Activated gamma-delta T cell treated with Interleukin-2 at 50 U/mL for 16 hours (primary cell): ENCODE measurements at regions not wholly inside any gene's neighbourhood (a gene's known extent, or its start where the extent isn't known, plus 50 kb on each side); places are given as distances from the start of the nearest gene placed in this dataset.
"Not testable (repeated sequence)": the region's sequence is repeated elsewhere in the genome, so short reads cannot be mapped to it uniquely, and the experiment has no call there.

Experiments used
- DNase-seq: peaks from one replicate; pipeline ENCODE4 v3.0.0-alpha.2; 2020

DNA sequence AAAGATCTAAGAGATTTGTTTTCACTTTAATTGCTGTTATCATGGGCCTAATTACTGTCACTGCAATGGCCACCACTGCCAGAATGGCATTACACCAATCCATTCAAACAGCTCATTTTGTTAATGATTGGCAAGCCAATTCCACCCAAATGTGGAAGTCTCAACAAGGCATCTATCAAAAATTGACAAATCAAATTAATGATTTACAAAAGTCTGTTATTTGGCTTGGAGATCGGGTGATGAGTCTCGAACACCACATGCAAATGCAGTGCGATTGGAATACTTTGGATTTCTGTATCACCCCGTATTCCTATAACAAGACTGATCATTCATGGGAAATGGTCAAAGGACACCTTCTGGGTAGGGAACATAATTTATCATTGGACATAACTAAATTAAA is 568.7 kb upstream of the PTGER4 start:
- DNase-seq = not testable (repeated sequence)

DNA sequence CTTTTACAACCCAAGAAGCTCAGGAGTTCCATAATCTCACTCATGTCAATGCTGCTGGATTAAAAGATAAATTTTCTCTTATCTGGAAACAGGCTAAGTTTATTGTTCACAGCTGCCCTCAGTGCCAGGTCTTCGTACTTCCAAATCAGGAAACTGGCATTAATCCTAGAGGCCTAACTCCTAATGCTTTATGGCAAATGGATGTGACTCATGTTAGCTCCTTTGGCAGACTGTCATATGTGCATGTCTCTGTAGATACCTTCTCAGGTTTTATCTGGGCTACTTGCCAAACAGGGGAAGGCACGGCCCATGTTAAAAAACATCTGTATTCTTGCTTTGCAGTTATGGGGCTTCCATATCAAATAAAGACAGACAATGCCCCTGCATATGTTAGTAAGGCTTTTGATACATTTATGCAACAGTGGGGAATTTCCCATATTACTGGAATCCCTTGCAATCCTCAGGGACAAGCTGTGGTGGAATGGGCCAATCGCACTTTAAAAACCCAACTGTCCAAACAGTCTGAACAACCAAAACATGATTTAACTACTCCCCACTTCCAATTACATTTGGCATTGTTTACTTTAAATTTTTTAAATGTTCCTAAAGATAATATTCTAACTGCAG is 570.8 kb upstream of the PTGER4 start:
- DNase-seq = not testable (repeated sequence)

DNA sequence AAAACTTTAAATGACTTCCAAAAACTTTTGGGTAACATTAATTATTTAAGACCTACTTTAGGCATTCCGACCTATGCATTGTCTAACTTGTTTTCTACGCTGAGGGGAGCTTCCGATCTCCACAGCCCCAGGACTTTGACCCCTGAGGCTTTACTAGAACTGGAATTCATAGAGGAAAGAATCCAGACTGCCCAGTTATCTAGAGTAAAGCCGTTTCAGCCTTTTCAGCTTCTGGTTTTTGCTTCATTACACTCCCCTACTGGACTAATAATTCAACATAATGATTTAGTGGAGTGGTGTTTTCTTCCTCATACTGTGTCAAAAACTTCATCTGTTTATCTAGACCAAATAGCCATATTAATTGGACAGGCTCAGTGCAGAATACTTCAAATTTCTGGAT is 571.9 kb upstream of the PTGER4 start:
- DNase-seq = not testable (repeated sequence)

GRCh38 chr5:40106847-40107246 is 572.9 kb upstream of the PTGER4 start:
- no peak for DNase-seq

DNA sequence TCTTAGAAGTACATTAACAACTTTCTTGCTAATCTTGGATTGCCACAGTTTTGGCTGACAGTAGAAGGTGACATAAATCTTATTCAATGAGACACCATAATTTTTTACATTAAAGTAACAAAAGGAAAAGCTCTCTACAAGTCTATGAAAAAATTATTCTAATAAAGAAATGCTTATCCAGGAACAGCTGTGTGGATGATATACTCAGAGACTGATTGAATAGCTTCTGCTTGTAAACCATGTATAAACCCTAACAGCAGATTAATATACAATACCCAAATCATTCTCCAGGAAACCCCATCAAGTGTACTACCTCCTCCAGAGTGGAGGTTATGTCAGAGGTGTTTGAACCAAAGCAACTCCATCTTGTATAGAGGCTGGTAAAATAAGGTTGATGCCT is 581.4 kb upstream of the PTGER4 start:
- DNase-seq = no peak

DNA sequence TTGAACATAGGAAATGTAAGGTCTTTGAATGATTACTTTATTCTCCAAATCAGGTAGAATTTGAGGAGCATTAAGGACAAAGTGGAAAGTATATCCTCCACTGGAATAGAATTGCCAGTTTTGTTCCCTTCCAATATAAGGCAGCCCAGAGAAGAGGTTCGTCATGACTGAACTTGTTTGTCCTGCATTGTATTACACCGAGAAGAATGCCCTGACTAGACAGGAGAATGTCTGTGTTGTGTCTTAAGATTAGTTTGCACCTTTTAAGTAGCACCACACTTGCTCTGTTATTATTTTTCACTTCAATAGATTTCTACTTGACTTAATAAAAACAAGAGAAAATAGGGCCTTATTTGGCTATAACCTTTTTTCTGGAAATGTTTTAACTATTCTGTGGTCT is 586.2 kb upstream of the PTGER4 start:
- DNase-seq = no peak

GRCh38 chr5:40089269-40089668 is 590.4 kb upstream of the PTGER4 start:
- no peak for DNase-seq

DNA sequence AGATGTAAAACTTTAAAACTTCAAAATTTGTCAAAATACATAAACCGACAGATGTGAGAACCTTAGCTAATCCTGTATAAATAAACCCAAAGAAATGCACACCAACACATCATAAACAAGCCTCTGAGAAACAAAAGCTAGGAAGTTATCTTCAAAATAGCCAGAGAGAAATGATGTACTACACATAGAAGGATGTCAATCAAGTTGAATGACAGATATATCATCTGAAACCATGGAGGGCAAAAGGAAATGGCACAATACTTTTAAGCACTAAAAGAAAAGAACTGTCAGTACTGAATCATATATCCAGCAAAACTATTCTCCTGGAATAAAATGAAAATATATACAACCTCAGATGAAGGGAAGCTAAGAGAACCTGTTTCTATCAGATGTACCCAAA is 595.1 kb upstream of the PTGER4 start:
- no peak for DNase-seq

GRCh38 chr5:40082313-40082712 is 597.4 kb upstream of the PTGER4 start:
- DNase-seq = no peak

- no peak for DNase-seq
Observed at GRCh38 chr5:40080191-40080590, 599.5 kb upstream of the PTGER4 start.

- no peak for DNase-seq
Observed at GRCh38 chr5:40078898-40079575, 600.7 kb upstream of the PTGER4 start.

DNA sequence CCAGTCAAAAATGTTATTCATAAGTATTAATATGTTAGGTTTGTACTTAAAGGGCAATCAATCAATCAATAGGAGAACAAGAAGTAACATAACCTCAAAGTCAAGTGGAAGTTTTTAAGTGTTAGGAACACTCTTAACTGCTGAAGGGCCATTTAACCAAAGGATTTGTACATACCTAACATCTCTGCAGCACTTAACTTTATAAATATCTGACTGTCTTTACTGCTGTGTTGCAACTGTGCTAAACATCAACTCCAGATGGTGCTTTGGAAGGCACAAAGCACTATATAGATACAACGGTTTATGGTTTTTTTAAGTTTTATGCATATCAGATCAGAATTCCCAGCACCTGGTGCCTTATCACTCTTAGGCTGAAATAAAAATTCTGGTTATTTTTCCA is 604.9 kb upstream of the PTGER4 start:
- DNase-seq = no peak

DNA sequence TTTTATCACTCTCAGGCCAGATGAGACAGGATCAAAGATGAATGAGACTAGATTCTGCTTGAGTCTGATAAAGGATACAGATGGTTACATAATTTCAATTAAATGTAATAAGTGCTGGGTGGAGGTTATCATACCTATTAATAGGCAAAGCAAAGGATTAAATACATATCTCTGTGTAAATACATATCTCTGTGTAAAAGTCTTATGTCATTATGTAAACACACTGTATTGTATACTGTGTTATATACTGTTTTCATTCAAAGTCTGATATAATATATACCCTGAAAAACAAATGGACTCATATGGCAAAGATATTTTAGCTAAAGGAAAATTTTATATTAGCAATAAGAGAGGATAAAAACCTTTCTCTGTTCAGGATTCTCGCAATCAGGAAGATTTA is 605.8 kb upstream of the PTGER4 start:
- no peak for DNase-seq

- no peak for DNase-seq
Observed at GRCh38 chr5:40071870-40072269, 607.8 kb upstream of the PTGER4 start.

- DNase-seq = no peak
Observed at GRCh38 chr5:40066616-40067015, 613.1 kb upstream of the PTGER4 start.

GRCh38 chr5:40052808-40053207 is 626.9 kb upstream of the PTGER4 start:
- DNase-seq = no peak

DNA sequence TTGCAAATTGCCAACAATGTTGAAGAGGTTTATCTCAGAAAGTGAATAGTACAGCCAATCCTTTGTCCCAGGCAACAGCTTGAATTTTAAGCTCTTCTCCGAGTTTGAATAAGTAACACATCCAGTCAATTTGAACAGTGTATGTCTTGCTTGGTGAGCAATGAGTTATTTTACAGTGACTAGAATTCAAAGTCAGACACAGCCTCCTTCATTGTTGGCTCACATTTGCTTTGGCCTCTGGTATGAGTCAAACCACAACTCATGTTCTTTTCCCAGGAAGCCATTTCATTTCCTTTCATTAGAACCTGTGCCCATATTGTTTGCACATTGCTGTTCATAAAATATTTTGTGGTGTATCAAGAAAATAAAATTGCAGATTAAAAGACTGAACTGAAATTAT is 622.0 kb upstream of the DAB2 start:
- DNase-seq = no peak

GRCh38 chr5:40045429-40045828 is 620.6 kb upstream of the DAB2 start:
- DNase-seq = no peak

- DNase-seq = no peak
Observed at GRCh38 chr5:40043916-40044315, 619.1 kb upstream of the DAB2 start.

- no peak for DNase-seq
Observed at GRCh38 chr5:40041452-40041851, 616.7 kb upstream of the DAB2 start.

GRCh38 chr5:40037713-40038112 is 612.9 kb upstream of the DAB2 start:
- DNase-seq = no peak

DNA sequence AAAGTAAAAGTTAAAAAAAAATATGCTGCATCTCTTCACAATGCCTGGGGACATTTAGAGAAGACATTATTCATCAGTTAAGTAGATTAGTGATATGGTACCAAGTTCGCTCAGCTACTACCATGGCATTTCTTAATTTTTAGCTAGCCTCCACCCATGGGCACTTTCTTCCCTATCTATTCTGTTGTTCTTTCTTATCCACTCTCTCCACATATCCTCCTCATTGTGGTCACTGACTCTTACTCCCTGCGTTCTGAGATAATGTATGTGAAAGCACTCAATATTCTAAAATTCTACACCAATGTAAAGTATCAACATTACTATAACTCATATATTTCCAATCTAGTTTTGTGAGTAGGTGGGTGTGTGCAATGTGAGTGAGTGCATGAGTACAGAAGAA is 609.7 kb upstream of the DAB2 start:
- DNase-seq = no peak

- no peak for DNase-seq
Observed at GRCh38 chr5:40033411-40033810, 608.6 kb upstream of the DAB2 start.

DNA sequence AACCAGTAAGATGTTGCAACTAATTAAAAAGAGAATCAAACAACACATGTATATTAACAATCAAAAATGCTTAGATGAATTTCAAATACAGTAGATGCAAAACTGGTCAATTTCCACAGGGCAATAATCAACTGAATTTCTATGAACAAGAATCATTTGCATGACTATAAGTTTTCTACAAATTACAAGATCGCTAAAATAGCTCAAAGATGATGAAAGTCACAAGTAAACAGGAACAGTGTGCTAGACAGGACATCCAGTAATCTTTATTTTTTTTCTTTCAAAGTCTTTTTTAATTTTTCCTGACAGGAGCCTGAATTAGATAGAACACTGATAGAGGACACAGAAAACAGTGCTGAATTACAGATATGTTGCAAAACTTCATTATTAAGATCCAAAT is 608.2 kb upstream of the DAB2 start:
- DNase-seq = no peak

GRCh38 chr5:40030661-40031060 is 605.9 kb upstream of the DAB2 start:
- no peak for DNase-seq
